Adrenal gland (tissue), 9 donors: ENCODE measurements at regions not wholly inside any gene's neighbourhood (a gene's known extent, or its start where the extent isn't known, plus 50 kb on each side); places are given as distances from the start of the nearest gene placed in this dataset.

ENCODE experiments used
- DNase-seq, 7 donors: peaks; one replicate each; pipeline ENCODE4 v3.0.0-alpha.2; 2019 to 2020
- H3K27ac ChIP-seq, 5 donors: fragments of 200-600 bp; sonication (generic) in 4 of 5; 1 replicate in 3 of 5; 2 replicates in 2 of 5; pipeline versions ENCODE4 v1.5.1 to v1.8.0; 2016 to 2020; ENCODE audit warnings: mild to moderate bottlenecking in 1 of 5
- H3K27me3 ChIP-seq: fragments of 200-600 bp; 2 replicates; pipeline ENCODE4 v1.8.0; 2021
- H3K36me3 ChIP-seq, 2 donors: fragments of 200-600 bp; replicated peaks in 1 of 2; 1 replicate in 1 of 2; 2 replicates in 1 of 2; pipeline versions ENCODE4 v1.5.1 to v1.8.0; 2018 to 2022
- H3K4me1 ChIP-seq, 2 donors: fragments of 200-600 bp; replicated peaks in 1 of 2; 1 replicate in 1 of 2; 2 replicates in 1 of 2; pipeline versions ENCODE4 v1.5.1 to v1.8.0; 2018 to 2021
- H3K4me3 ChIP-seq, 4 donors: fragments of 200-600 bp; sonication (generic) in 3 of 4; one replicate each; pipeline ENCODE4 v1.5.1; 2016 to 2018
- H3K9me3 ChIP-seq, 3 donors: fragments of 200-600 bp; sonication (generic) in 1 of 3; replicated peaks in 1 of 3; 1 replicate in 2 of 3; 2 replicates in 1 of 3; pipeline versions ENCODE4 v1.5.1 to v1.8.0; 2016 to 2021
- CTCF ChIP-seq, 6 experiments: fragments of 450-650 bp in 4 of 6; fragments of 200-600 bp in 2 of 6; sonication (generic) in 1 of 6; IDR thresholded peaks; 1 replicate in 5 of 6; 2 replicates in 1 of 6; pipeline versions ENCODE4 v1.5.1 to v1.8.0; 2016 to 2021; ENCODE audit warnings: antibody characterized with exemption in 6 of 6, mild to moderate bottlenecking in 2 of 6, moderate library complexity in 1 of 6
- POLR2A ChIP-seq, 2 donors: fragments of 450-650 bp; IDR thresholded peaks; one replicate each; pipeline ENCODE4 v1.6.1; 2017; ENCODE audit warnings: antibody characterized with exemption in 2 of 2, mild to moderate bottlenecking in 2 of 2, moderate library complexity in 1 of 2
- WGBS, 4 donors: extraction: QIAGEN DNeasy Blood & Tissue Kit in 2 of 4; methylation state at CpG; one replicate each; pipeline versions ENCODE4 v1.1.5 to v1.1.7; 2013 to 2017; 5-methylcytosine and 5-hydroxymethylcytosine counted together
- intact Hi-C, 2 donors: fragments of 100-400 bp; cut with DNase I; formaldehyde crosslinking; loops; one replicate each; pipeline versions ENCODE4 v1.14.1 to v1.15.0; 2022 to 2023
- donor health status: healthy with polysubstance abuse.
- donor health status: Bipolar disorder and iron deficiency.
- donor health status: DM: yes; HTN: yes; CAD: no.
- donor health status: DM: no; HTN: no; CAD: no.
- donor health status: DM: no; HTN: no; CAD: no.

GRCh38 chr4:170988446-170988845 lies 824.8 kb upstream of the GALNTL6 start:
- intact Hi-C loops, result no loop called here
- Histone ChIP-seq H3K4me1 (no peaks in the 10 kb centered on the region), H3K27ac (no peak overlapping the region), H3K27me3 (no peaks in the 10 kb centered on the region), H3K36me3 (no peaks in the 10 kb centered on the region), H3K9me3 (peaks cover 0 to 4% (median 0%) of the 10 kb centered on the region in 3 donors), H3K4me3 (no peak overlapping the region)
- TF ChIP-seq POLR2A (IDR thresholded peaks at IDR 0.05) (no peak), CTCF (IDR thresholded peaks at IDR 0.05) (no peak)
- DNase-seq, result no peak
- WGBS, 4 donors, result 63 to 83% (median 68%) methylated on average over 1 of the region's 1 CpG

- WGBS, 4 donors, result 71 to 74% (median 72%) methylated on average over 6 of the region's 6 CpGs
- no peak overlapping the region for H3K27ac ChIP-seq
- TF ChIP-seq POLR2A (IDR thresholded peaks at IDR 0.05), result no peak
- no peak for TF ChIP-seq CTCF (IDR thresholded peaks at IDR 0.05)
- no peaks in the 10 kb centered on the region for H3K4me1 ChIP-seq
- no peaks in the 10 kb centered on the region for H3K27me3 ChIP-seq
- intact Hi-C loops, result no loop called here
- DNase-seq, result no peak
- no peaks in the 10 kb centered on the region for H3K36me3 ChIP-seq
- H3K4me3 ChIP-seq, result no peak overlapping the region
- H3K9me3 ChIP-seq, result no peaks in the 10 kb centered on the region
Observed at GRCh38 chr4:170979736-170980135, 833.5 kb upstream of the GALNTL6 start.

DNA sequence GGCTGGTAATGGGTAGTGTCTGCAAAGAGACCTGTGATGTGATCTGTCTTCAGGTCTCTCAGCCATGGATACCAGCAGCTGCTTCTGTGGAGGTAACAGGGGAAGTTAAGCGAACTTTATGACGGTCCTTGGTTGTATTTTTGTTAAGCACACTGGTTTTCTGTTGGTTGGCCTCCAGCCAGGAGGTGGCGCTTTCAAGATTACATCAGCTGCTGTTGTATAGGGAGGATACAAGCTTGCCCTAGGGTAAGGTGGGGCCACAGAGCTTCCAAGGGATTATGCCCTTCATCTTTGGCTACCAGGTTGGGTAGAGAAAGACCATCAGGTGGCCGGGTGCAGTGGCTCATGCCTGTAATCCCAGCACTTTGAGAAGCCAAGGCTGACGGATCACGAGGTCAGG lies 834.2 kb upstream of the GALNTL6 start:
- intact Hi-C loops, result no loop called here
- H3K9me3 ChIP-seq, result no peaks in the 10 kb centered on the region
- H3K4me3 ChIP-seq, result no peak overlapping the region
- DNase-seq, result no peak
- TF ChIP-seq POLR2A (IDR thresholded peaks at IDR 0.05), result no peak
- TF ChIP-seq CTCF (IDR thresholded peaks at IDR 0.05), result no peak
- WGBS, 4 donors, result 70 to 83% (median 82%) methylated on average over 5 to 6 of the region's 6 CpGs
- H3K4me1 ChIP-seq, result no peaks in the 10 kb centered on the region
- H3K36me3 ChIP-seq, result no peaks in the 10 kb centered on the region
- H3K27ac ChIP-seq, result no peak overlapping the region
- no peaks in the 10 kb centered on the region for H3K27me3 ChIP-seq

DNA sequence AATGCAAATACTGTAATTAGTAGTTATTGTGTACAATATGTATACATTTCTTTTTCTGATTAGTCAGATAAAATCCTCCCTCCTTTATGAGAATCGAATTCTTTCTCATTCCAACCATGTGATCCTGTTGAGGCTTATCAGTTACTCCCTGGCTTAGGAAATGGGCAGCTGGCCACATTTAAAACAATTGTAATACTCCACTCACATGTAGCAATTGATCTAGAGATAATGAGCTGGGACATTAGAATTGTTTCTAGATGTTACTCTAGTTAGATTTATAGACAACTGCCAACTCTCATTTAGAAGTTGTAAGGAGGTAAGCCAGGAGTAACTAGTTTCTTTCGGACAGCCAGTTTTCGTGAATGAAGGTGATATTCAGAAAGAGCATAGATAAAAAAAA lies 859.3 kb upstream of the AADAT start:
- Histone ChIP-seq H3K4me1 (no peaks in the 10 kb centered on the region), H3K27me3 (no peaks in the 10 kb centered on the region), H3K27ac (no peak overlapping the region), H3K4me3 (no peak overlapping the region), H3K36me3 (no peaks in the 10 kb centered on the region), H3K9me3 (no peaks in the 10 kb centered on the region)
- intact Hi-C loops, result no loop called here
- TF ChIP-seq POLR2A (IDR thresholded peaks at IDR 0.05) (no peak), CTCF (IDR thresholded peaks at IDR 0.05) (no peak)
- no peak for DNase-seq
- 61 to 70% (median 66%) methylated on average over 3 of the region's 3 CpGs for whole genome bisulfite sequencing, 4 donors
